Neural progenitor cell (in vitro differentiated cells): ENCODE measurements at regions not wholly inside any gene's neighbourhood (a gene's known extent, or its start where the extent isn't known, plus 50 kb on each side); places are given as distances from the start of the nearest gene placed in this dataset.

Source experiments
- EZH2 ChIP-seq: fragments of 200-600 bp; sonication (generic); IDR thresholded peaks from 2 replicates; pipeline ENCODE4 v1.6.1; 2017; ENCODE audit warnings: antibody characterized with exemption, mild to moderate bottlenecking, moderate library complexity
- TF ChIP-seq, protein P1 (sequence below): fragments of 200-600 bp; sonication (generic); IDR thresholded peaks from 2 replicates; pipeline ENCODE4 v1.5.1; 2017; ENCODE audit warnings: antibody characterized with exemption, mild to moderate bottlenecking

DNA sequence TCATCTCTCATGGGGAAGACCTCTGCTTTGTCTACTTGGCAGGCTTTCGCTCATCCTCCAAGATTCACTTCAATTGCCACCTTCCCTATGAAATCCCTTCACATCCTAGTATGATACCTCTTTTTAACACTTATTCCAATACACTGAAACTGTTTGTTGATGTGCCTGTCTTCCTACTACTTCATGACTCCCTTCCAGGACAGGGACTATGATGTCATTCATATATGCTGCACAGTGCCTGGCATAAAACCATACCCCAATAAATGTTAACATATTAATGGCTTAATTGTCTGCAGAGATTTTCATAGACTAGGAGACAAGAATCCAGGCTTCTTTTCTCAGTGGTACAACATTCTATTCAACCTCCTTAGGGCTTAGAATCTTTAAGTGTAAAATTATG is 215.5 kb downstream of the ZNF608 start:
- TF ChIP-seq, protein P1, sequence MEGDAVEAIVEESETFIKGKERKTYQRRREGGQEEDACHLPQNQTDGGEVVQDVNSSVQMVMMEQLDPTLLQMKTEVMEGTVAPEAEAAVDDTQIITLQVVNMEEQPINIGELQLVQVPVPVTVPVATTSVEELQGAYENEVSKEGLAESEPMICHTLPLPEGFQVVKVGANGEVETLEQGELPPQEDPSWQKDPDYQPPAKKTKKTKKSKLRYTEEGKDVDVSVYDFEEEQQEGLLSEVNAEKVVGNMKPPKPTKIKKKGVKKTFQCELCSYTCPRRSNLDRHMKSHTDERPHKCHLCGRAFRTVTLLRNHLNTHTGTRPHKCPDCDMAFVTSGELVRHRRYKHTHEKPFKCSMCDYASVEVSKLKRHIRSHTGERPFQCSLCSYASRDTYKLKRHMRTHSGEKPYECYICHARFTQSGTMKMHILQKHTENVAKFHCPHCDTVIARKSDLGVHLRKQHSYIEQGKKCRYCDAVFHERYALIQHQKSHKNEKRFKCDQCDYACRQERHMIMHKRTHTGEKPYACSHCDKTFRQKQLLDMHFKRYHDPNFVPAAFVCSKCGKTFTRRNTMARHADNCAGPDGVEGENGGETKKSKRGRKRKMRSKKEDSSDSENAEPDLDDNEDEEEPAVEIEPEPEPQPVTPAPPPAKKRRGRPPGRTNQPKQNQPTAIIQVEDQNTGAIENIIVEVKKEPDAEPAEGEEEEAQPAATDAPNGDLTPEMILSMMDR: no peak
- TF ChIP-seq EZH2: no peak
